OCI-LY1 (cell line): ENCODE measurements at regions not wholly inside any gene's neighbourhood (a gene's known extent, or its start where the extent isn't known, plus 50 kb on each side); places are given as distances from the start of the nearest gene placed in this dataset.

Experiments used
- H2AFZ ChIP-seq: fragments of 200-600 bp; sonication (generic), shearing (Covaris generic); 2 replicates; pipeline ENCODE4 v1.6.0; 2014; ENCODE audit warnings: antibody characterized with exemption, mild to moderate bottlenecking, low read length
- H3F3A ChIP-seq: fragments of 200-600 bp; sonication (generic), shearing (Covaris generic); 2 replicates; pipeline ENCODE4 v1.6.0; 2014; ENCODE audit warnings: mild to moderate bottlenecking, antibody characterized with exemption, low read length, moderate library complexity; ENCODE audit not compliant: insufficient read depth
- H3K27ac ChIP-seq: fragments of 200-600 bp; sonication (generic); 2 replicates; pipeline ENCODE4 v1.5.1; 2014; ENCODE audit warnings: low read length, mixed run types, mild to moderate bottlenecking, low read depth; ENCODE audit not compliant: poor library complexity, severe bottlenecking
- H3K27me3 ChIP-seq: fragments of 200-600 bp; sonication (generic); 2 replicates; pipeline ENCODE4 v1.6.0; 2014; ENCODE audit warnings: antibody characterized with exemption, mild to moderate bottlenecking, low read length, moderate library complexity; ENCODE audit not compliant: insufficient read depth
- H3K36me3 ChIP-seq: fragments of 200-600 bp; sonication (generic); 2 replicates; pipeline ENCODE4 v1.6.1; 2014; ENCODE audit warnings: mild to moderate bottlenecking, antibody characterized with exemption, low read length, moderate library complexity, mixed read lengths; ENCODE audit not compliant: insufficient read depth
- H3K4me1 ChIP-seq: fragments of 200-600 bp; sonication (generic); 2 replicates; pipeline ENCODE4 v1.5.1; 2014; ENCODE audit warnings: mild to moderate bottlenecking, low read length, moderate library complexity; ENCODE audit not compliant: insufficient read depth, severe bottlenecking
- H3K4me2 ChIP-seq: fragments of 200-600 bp; sonication (generic), shearing (Covaris generic); 2 replicates; pipeline ENCODE4 v1.6.1; 2014; ENCODE audit warnings: low read length
- H3K4me3 ChIP-seq: fragments of 200-600 bp; sonication (generic); 2 replicates; pipeline ENCODE4 v1.5.1; 2014; ENCODE audit warnings: low read length, low read depth, mild to moderate bottlenecking, mixed read lengths; ENCODE audit not compliant: poor library complexity, severe bottlenecking
- H3K79me2 ChIP-seq: fragments of 200-600 bp; shearing (Covaris generic); 2 replicates; pipeline ENCODE4 v1.6.1; 2016; ENCODE audit warnings: mixed run types, low read length, mixed read lengths; ENCODE audit not compliant: insufficient read depth
- H3K9ac ChIP-seq: fragments of 200-600 bp; sonication (generic), shearing (Covaris generic); 2 replicates; pipeline ENCODE4 v1.6.1; 2014; ENCODE audit warnings: mild to moderate bottlenecking, low read length, mixed read lengths
- H3K9me2 ChIP-seq: fragments of 200-600 bp; sonication (generic), shearing (Covaris generic); 2 replicates; pipeline ENCODE4 v1.6.1; 2014; ENCODE audit warnings: low read depth, mild to moderate bottlenecking, low read length, mixed read lengths
- H3K9me3 ChIP-seq: fragments of 200-600 bp; shearing (Covaris generic); 2 replicates; pipeline ENCODE4 v1.6.1; 2014; ENCODE audit warnings: low read length, mixed read lengths
- H4K20me1 ChIP-seq: fragments of 200-600 bp; sonication (generic), shearing (Covaris generic); 2 replicates; pipeline ENCODE4 v1.6.0; 2016; ENCODE audit warnings: mild to moderate bottlenecking, low read length; ENCODE audit not compliant: insufficient read depth
- EZH2 ChIP-seq: fragments of 200-600 bp; sonication (generic), shearing (Covaris generic); IDR thresholded peaks from 2 replicates; pipeline ENCODE4 v1.8.0; 2017; ENCODE audit warnings: borderline replicate concordance, mixed run types, mild to moderate bottlenecking, antibody characterized with exemption, low read length, moderate library complexity, mixed read lengths
- TF ChIP-seq, protein P1 (sequence below): fragments of 200-600 bp; sonication (generic), shearing (Covaris generic); IDR thresholded peaks from 2 replicates; pipeline ENCODE4 v1.5.1; 2017; ENCODE audit warnings: mild to moderate bottlenecking, antibody characterized with exemption, low read length, moderate library complexity, mixed read lengths

GRCh38 chr3:75983111-75983510 is 197.8 kb upstream of the ZNF717 start:
- no peak overlapping the region for H3K4me2 ChIP-seq
- TF ChIP-seq, protein P1, sequence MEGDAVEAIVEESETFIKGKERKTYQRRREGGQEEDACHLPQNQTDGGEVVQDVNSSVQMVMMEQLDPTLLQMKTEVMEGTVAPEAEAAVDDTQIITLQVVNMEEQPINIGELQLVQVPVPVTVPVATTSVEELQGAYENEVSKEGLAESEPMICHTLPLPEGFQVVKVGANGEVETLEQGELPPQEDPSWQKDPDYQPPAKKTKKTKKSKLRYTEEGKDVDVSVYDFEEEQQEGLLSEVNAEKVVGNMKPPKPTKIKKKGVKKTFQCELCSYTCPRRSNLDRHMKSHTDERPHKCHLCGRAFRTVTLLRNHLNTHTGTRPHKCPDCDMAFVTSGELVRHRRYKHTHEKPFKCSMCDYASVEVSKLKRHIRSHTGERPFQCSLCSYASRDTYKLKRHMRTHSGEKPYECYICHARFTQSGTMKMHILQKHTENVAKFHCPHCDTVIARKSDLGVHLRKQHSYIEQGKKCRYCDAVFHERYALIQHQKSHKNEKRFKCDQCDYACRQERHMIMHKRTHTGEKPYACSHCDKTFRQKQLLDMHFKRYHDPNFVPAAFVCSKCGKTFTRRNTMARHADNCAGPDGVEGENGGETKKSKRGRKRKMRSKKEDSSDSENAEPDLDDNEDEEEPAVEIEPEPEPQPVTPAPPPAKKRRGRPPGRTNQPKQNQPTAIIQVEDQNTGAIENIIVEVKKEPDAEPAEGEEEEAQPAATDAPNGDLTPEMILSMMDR: no peak
- no peak for TF ChIP-seq EZH2
- no peaks in the 10 kb centered on the region for H4K20me1 ChIP-seq
- H3K27ac ChIP-seq: no peak overlapping the region
- H3K9me3 ChIP-seq: no peaks in the 10 kb centered on the region
- no peaks in the 10 kb centered on the region for H3K36me3 ChIP-seq
- no peak overlapping the region for H3K9ac ChIP-seq
- H3F3A ChIP-seq: no peaks in the 10 kb centered on the region
- H3K79me2 ChIP-seq: no peaks in the 10 kb centered on the region
- H3K4me3 ChIP-seq: no peak overlapping the region
- no peaks in the 10 kb centered on the region for H3K4me1 ChIP-seq
- H3K27me3 ChIP-seq: no peaks in the 10 kb centered on the region
- no peaks in the 10 kb centered on the region for H3K9me2 ChIP-seq
- H2AFZ ChIP-seq: no peak overlapping the region

GRCh38 chr3:75983609-75984290 is 198.4 kb upstream of the ZNF717 start:
- H3K4me1 ChIP-seq: no peaks in the 10 kb centered on the region

DNA sequence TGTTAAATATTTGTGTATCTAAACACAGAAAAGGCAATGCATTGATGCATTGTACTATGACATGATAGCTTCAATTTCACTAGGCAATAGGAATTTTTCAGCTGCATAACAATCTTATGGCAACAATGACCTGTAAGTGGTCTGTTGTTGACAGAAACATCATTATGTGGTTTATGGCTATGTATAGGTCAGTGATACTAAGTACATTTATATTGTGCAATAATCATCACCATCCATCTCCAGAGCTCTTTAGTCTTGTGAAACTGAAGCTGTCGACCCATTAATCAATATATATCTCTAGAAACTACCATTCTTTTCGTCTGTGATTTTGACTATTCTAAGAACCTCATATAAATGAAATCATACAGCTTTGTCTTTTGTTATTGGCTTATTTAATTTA is 200.1 kb upstream of the ZNF717 start:
- Histone ChIP-seq H3K4me1 (no peaks in the 10 kb centered on the region), H3K9ac (no peak overlapping the region), H2AFZ (no peak overlapping the region)

More at GRCh38 chr3:75983609-75984290, 198.4 kb upstream of the ZNF717 start:
- Histone ChIP-seq H3K4me3 (no peak overlapping the region), H3K9me2 (no peaks in the 10 kb centered on the region), H3K36me3 (no peaks in the 10 kb centered on the region), H3K4me2 (no peak overlapping the region), H3K9me3 (no peaks in the 10 kb centered on the region), H2AFZ (no peak overlapping the region), H3K27me3 (no peaks in the 10 kb centered on the region), H3F3A (no peaks in the 10 kb centered on the region), H4K20me1 (no peaks in the 10 kb centered on the region), H3K27ac (no peak overlapping the region), H3K9ac (no peak overlapping the region), H3K79me2 (no peaks in the 10 kb centered on the region)
- TF ChIP-seq EZH2: no peak
- TF ChIP-seq, protein P1: no peak

More for the DNA sequence above, 200.1 kb upstream of the ZNF717 start:
- no peaks in the 10 kb centered on the region for H3K9me2 ChIP-seq
- no peak overlapping the region for H3K4me3 ChIP-seq
- no peaks in the 10 kb centered on the region for H4K20me1 ChIP-seq
- H3K9me3 ChIP-seq: no peaks in the 10 kb centered on the region
- H3K36me3 ChIP-seq: no peaks in the 10 kb centered on the region
- no peaks in the 10 kb centered on the region for H3F3A ChIP-seq
- H3K27ac ChIP-seq: no peak overlapping the region
- H3K4me2 ChIP-seq: no peak overlapping the region
- H3K27me3 ChIP-seq: no peaks in the 10 kb centered on the region
- no peaks in the 10 kb centered on the region for H3K79me2 ChIP-seq
- no peak for TF ChIP-seq EZH2
- TF ChIP-seq, protein P1: no peak
